ENCODE measurements at regions not wholly inside any gene's neighbourhood (a gene's known extent, or its start where the extent isn't known, plus 50 kb on each side); places are given as distances from the start of the nearest gene placed in this dataset.

GRCh38 chr2:186042207-186043028 is 303.8 kb downstream of the FSIP2 start:
- ATAC-seq (no peak), DNase-seq (peak in 1 of 3 donors; percentile 8)
- H3K4me1 ChIP-seq (ENCODE audit: low read depth): no peaks in the 10 kb centered on the region
- H3K9me3 ChIP-seq: no peaks in the 10 kb centered on the region
- intact Hi-C loops (cut with DNase I, micrococcal nuclease): no loop called here
- no peak for TF ChIP-seq CTCF (IDR thresholded peaks at IDR 0.05)
- H3K36me3 ChIP-seq (ENCODE audit: low read depth): no peaks in the 10 kb centered on the region
- H3K4me3 ChIP-seq: no peak overlapping the region

GRCh38 chr2:186044761-186045160 is 306.2 kb downstream of the FSIP2 start:
- no peaks in the 10 kb centered on the region for H3K9me3 ChIP-seq
- ATAC-seq (no peak), DNase-seq (no peak)
- no peaks in the 10 kb centered on the region for H3K4me1 ChIP-seq (ENCODE audit: low read depth)
- intact Hi-C loops (cut with DNase I, micrococcal nuclease): no loop called here
- H3K36me3 ChIP-seq (ENCODE audit: low read depth): no peaks in the 10 kb centered on the region
- no peak for TF ChIP-seq CTCF (IDR thresholded peaks at IDR 0.05)
- H3K4me3 ChIP-seq: no peak overlapping the region

GRCh38 chr2:186052930-186053329 is 314.3 kb downstream of the FSIP2 start:
- H3K36me3 ChIP-seq (ENCODE audit: low read depth): no peaks in the 10 kb centered on the region
- H3K4me3 ChIP-seq: no peak overlapping the region
- ATAC-seq (no peak), DNase-seq (no peak)
- no peak for TF ChIP-seq CTCF (IDR thresholded peaks at IDR 0.05)
- no peaks in the 10 kb centered on the region for H3K4me1 ChIP-seq (ENCODE audit: low read depth)
- intact Hi-C loops (cut with DNase I, micrococcal nuclease): no loop called here
- no peaks in the 10 kb centered on the region for H3K9me3 ChIP-seq

- TF ChIP-seq CTCF (IDR thresholded peaks at IDR 0.05): no peak
- no peaks in the 10 kb centered on the region for H3K36me3 ChIP-seq (ENCODE audit: low read depth)
- DNase-seq (no peak), ATAC-seq (no peak)
- intact Hi-C loops (cut with DNase I, micrococcal nuclease): no loop called here
- no peak overlapping the region for H3K4me3 ChIP-seq
- H3K9me3 ChIP-seq: no peaks in the 10 kb centered on the region
- no peaks in the 10 kb centered on the region for H3K4me1 ChIP-seq (ENCODE audit: low read depth)
These were observed 320.0 kb downstream of the FSIP2 start for GRCh38 chr2:186058614-186059013.

GRCh38 chr2:186059096-186059495 is 320.5 kb downstream of the FSIP2 start:
- no peak for DNase-seq
- ATAC-seq: no peak
- intact Hi-C loops (cut with DNase I, micrococcal nuclease): no loop called here

More at GRCh38 chr2:186059096-186059495, 320.5 kb downstream of the FSIP2 start:
- Histone ChIP-seq H3K9me3 (no peaks in the 10 kb centered on the region), H3K36me3 (ENCODE audit: low read depth) (no peaks in the 10 kb centered on the region), H3K4me3 (no peak overlapping the region), H3K4me1 (ENCODE audit: low read depth) (no peaks in the 10 kb centered on the region)
- no peak for TF ChIP-seq CTCF (IDR thresholded peaks at IDR 0.05)
